Mucosa of descending colon (tissue), 3 donors: ENCODE measurements at regions not wholly inside any gene's neighbourhood (a gene's known extent, or its start where the extent isn't known, plus 50 kb on each side); places are given as distances from the start of the nearest gene placed in this dataset.

Experiments used
- ATAC-seq: fragments of 200-7000 bp; cut with Tn5 transposase; one replicate; pipeline ENCODE4 v1.9.1; 2020; ENCODE audit warnings: mild to moderate bottlenecking, moderate library complexity
- DNase-seq, 3 donors: peaks; one replicate each; pipeline ENCODE4 v3.0.0-alpha.2; 2020
- H3K36me3 ChIP-seq: fragments of 200-600 bp; one replicate; pipeline ENCODE4 v1.8.0; 2021; ENCODE audit warnings: low read depth, mild to moderate bottlenecking
- H3K4me1 ChIP-seq: fragments of 200-600 bp; one replicate; pipeline ENCODE4 v1.8.0; 2021; ENCODE audit warnings: low read depth, mild to moderate bottlenecking
- H3K4me3 ChIP-seq: fragments of 200-600 bp; one replicate; pipeline ENCODE4 v1.8.0; 2021; ENCODE audit warnings: mild to moderate bottlenecking
- H3K9me3 ChIP-seq: fragments of 200-600 bp; one replicate; pipeline ENCODE4 v1.8.0; 2021; ENCODE audit warnings: mild to moderate bottlenecking
- CTCF ChIP-seq: fragments of 200-600 bp; IDR thresholded peaks from one replicate; pipeline ENCODE4 v1.8.0; 2022; ENCODE audit warnings: antibody characterized with exemption, mild to moderate bottlenecking
- intact Hi-C, 2 donors: fragments of 100-400 bp; cut with DNase I in 1 of 2; cut with micrococcal nuclease in 1 of 2; formaldehyde crosslinking; loops; one replicate each; pipeline versions ENCODE4 v1.11.0 to v1.11.1; 2022; cut with DNase I, micrococcal nuclease
- donor health status: DM: no; HTN: no; CAD: no; lungs with moderate emphysema.
- donor health status: DM: no; HTN: no; CAD: no.
- donor health status: DM: no; HTN: yes; CAD: no.

- intact Hi-C loops: loop anchor here in 1 of 2 donors (10.0 kb wide), 1 partner anchor 368 kb away; no protein-coding TSS in a partner anchor
These were observed 50.6 kb upstream of the WDR1 start for GRCh38 chr4:10167201-10167600.

More at GRCh38 chr4:10167201-10167600, 50.6 kb upstream of the WDR1 start:
- DNase-seq (no peak), ATAC-seq (no peak)
- H3K4me3 ChIP-seq: no peak overlapping the region
- no peaks in the 10 kb centered on the region for H3K36me3 ChIP-seq
- peaks cover 15% of the 10 kb centered on the region for H3K4me1 ChIP-seq
- TF ChIP-seq CTCF: no peak
- H3K9me3 ChIP-seq: no peaks in the 10 kb centered on the region
